Aorta (tissue), 5 donors: ENCODE measurements at regions not wholly inside any gene's neighbourhood (a gene's known extent, or its start where the extent isn't known, plus 50 kb on each side); places are given as distances from the start of the nearest gene placed in this dataset.

ENCODE experiments used
- ATAC-seq: fragments of 200-7000 bp; cut with Tn5 transposase; one replicate; pipeline ENCODE4 v1.9.1; 2022; ENCODE audit warnings: moderate library complexity; ENCODE audit not compliant: low FRiP score
- DNase-seq, 2 donors: peaks; one replicate each; pipeline ENCODE4 v3.0.0-alpha.2; 2020
- H3K27ac ChIP-seq, 2 donors: one replicate each; pipeline ENCODE4 v1.5.1; 2013; ENCODE audit warnings: low read length in 2 of 2, mild to moderate bottlenecking in 2 of 2, moderate library complexity in 2 of 2, control low read depth in 1 of 2, inconsistent platforms in 1 of 2, low read depth in 1 of 2
- H3K27me3 ChIP-seq, 2 donors: one replicate each; pipeline ENCODE4 v1.6.1; 2013; ENCODE audit warnings: control low read depth in 1 of 2, low read length in 1 of 2, mild to moderate bottlenecking in 1 of 2, moderate library complexity in 1 of 2; ENCODE audit not compliant: insufficient read depth in 2 of 2, control insufficient read depth in 1 of 2
- H3K36me3 ChIP-seq, 2 donors: one replicate each; pipeline ENCODE4 v1.6.1; 2013; ENCODE audit warnings: control low read depth in 1 of 2, low read length in 1 of 2, mild to moderate bottlenecking in 1 of 2; ENCODE audit not compliant: insufficient read depth in 2 of 2, control insufficient read depth in 1 of 2
- H3K4me1 ChIP-seq, 2 donors: one replicate each; pipeline ENCODE4 v1.6.1; 2013; ENCODE audit warnings: low read length in 2 of 2, control low read depth in 1 of 2, mild to moderate bottlenecking in 1 of 2, moderate library complexity in 1 of 2; ENCODE audit not compliant: insufficient read depth in 2 of 2, control insufficient read depth in 1 of 2
- H3K4me3 ChIP-seq, 2 donors: one replicate each; pipeline ENCODE4 v1.5.1; 2013; ENCODE audit warnings: low read length in 2 of 2, control low read depth in 1 of 2, mild to moderate bottlenecking in 1 of 2
- H3K9me3 ChIP-seq: one replicate; pipeline ENCODE4 v1.6.1; 2013; ENCODE audit warnings: mild to moderate bottlenecking, low read length; ENCODE audit not compliant: control insufficient read depth
- WGBS, 2 donors: extraction: QIAGEN DNeasy Blood & Tissue Kit; methylation state at CpG; one replicate each; pipeline ENCODE4 v1.1.7; 2013; 5-methylcytosine and 5-hydroxymethylcytosine counted together
- intact Hi-C, 2 donors: fragments of 100-400 bp; cut with DNase I; formaldehyde crosslinking; loops; one replicate each; pipeline versions ENCODE4 v1.14.2 to v1.15.0; 2022
- donor health status: healthy with polysubstance abuse.
- donor health status: Bipolar disorder and iron deficiency.
- donor health status: DM: no; HTN: no; CAD: no.
- donor health status: DM: no; HTN: no; CAD: no.
- donor health status: DM: yes; HTN: yes; CAD: no.

- Histone ChIP-seq H3K27me3 (no peaks in the 10 kb centered on the region), H3K4me3 (no peak overlapping the region), H3K9me3 (peaks cover 3% of the 10 kb centered on the region), H3K4me1 (no peaks in the 10 kb centered on the region), H3K27ac (no peak overlapping the region), H3K36me3 (no peaks in the 10 kb centered on the region)
- ATAC-seq (no peak), DNase-seq (no peak)
- 82 to 86% methylated on average over 2 of the region's 2 CpGs for WGBS, 2 donors
- intact Hi-C loops: no loop called here
These were observed 798.8 kb downstream of the SLC16A7 start for GRCh38 chr12:60394665-60395064.

- DNase-seq: no peak
- H3K36me3 ChIP-seq: no peaks in the 10 kb centered on the region
- intact Hi-C loops: no loop called here
- WGBS, 2 donors: 77 to 90% methylated on average over 1 of the region's 1 CpG
- no peak overlapping the region for H3K4me3 ChIP-seq
- H3K27ac ChIP-seq: no peak overlapping the region
- no peak for ATAC-seq
- no peaks in the 10 kb centered on the region for H3K4me1 ChIP-seq
- no peaks in the 10 kb centered on the region for H3K9me3 ChIP-seq
- no peaks in the 10 kb centered on the region for H3K27me3 ChIP-seq
These were observed 802.7 kb downstream of the SLC16A7 start for GRCh38 chr12:60398547-60398946.

GRCh38 chr12:60399064-60399463, 803.2 kb downstream of the SLC16A7 start:
- no peaks in the 10 kb centered on the region for H3K36me3 ChIP-seq
- WGBS, 2 donors: 79% methylated on average over 5 of the region's 5 CpGs
- no peak overlapping the region for H3K4me3 ChIP-seq
- H3K27ac ChIP-seq: no peak overlapping the region
- intact Hi-C loops: no loop called here
- ATAC-seq: no peak
- H3K9me3 ChIP-seq: no peaks in the 10 kb centered on the region
- H3K4me1 ChIP-seq: no peaks in the 10 kb centered on the region
- H3K27me3 ChIP-seq: no peaks in the 10 kb centered on the region
- no peak for DNase-seq

GRCh38 chr12:60402996-60403395, 807.2 kb downstream of the SLC16A7 start:
- H3K36me3 ChIP-seq: no peaks in the 10 kb centered on the region
- ATAC-seq: no peak
- no peak for DNase-seq
- WGBS, 2 donors: 84 to 85% methylated on average over 3 of the region's 3 CpGs
- H3K4me3 ChIP-seq: no peak overlapping the region
- no peaks in the 10 kb centered on the region for H3K27me3 ChIP-seq
- no peaks in the 10 kb centered on the region for H3K4me1 ChIP-seq
- H3K9me3 ChIP-seq: no peaks in the 10 kb centered on the region
- no peak overlapping the region for H3K27ac ChIP-seq
- intact Hi-C loops: no loop called here

GRCh38 chr12:60415351-60415750, 819.5 kb downstream of the SLC16A7 start:
- H3K9me3 ChIP-seq: peaks cover 3% of the 10 kb centered on the region
- intact Hi-C loops: no loop called here
- no peaks in the 10 kb centered on the region for H3K36me3 ChIP-seq
- H3K4me1 ChIP-seq: no peaks in the 10 kb centered on the region
- H3K4me3 ChIP-seq: no peak overlapping the region
- WGBS, 2 donors: 45 to 65% methylated on average over 1 of the region's 1 CpG
- H3K27me3 ChIP-seq: peaks cover 0 to 2% of the 10 kb centered on the region in 2 donors
- H3K27ac ChIP-seq: no peak overlapping the region
- ATAC-seq (no peak), DNase-seq (no peak)

- DNase-seq: no peak
- peaks cover 0 to 2% of the 10 kb centered on the region in 2 donors for H3K27me3 ChIP-seq
- H3K9me3 ChIP-seq: peaks cover 3% of the 10 kb centered on the region
- 62 to 74% methylated on average over 2 of the region's 2 CpGs for WGBS, 2 donors
- no peak overlapping the region for H3K27ac ChIP-seq
- ATAC-seq: no peak
- intact Hi-C loops: no loop called here
- H3K4me3 ChIP-seq: no peak overlapping the region
- no peaks in the 10 kb centered on the region for H3K4me1 ChIP-seq
- no peaks in the 10 kb centered on the region for H3K36me3 ChIP-seq
These were observed 824.2 kb downstream of the SLC16A7 start for GRCh38 chr12:60419986-60420385.

- Histone ChIP-seq H3K27ac (no peak overlapping the region), H3K9me3 (peaks cover 2% of the 10 kb centered on the region), H3K4me1 (no peaks in the 10 kb centered on the region), H3K36me3 (no peaks in the 10 kb centered on the region), H3K27me3 (peaks cover 0 to 2% of the 10 kb centered on the region in 2 donors), H3K4me3 (no peak overlapping the region)
- intact Hi-C loops: no loop called here
- no peak for ATAC-seq
- WGBS, 2 donors: 94 to 100% methylated on average over 1 of the region's 1 CpG
- no peak for DNase-seq
These were observed 825.9 kb downstream of the SLC16A7 start for GRCh38 chr12:60421741-60422140.

GRCh38 chr12:60437297-60437696, 841.5 kb downstream of the SLC16A7 start:
- H3K9me3 ChIP-seq: no peaks in the 10 kb centered on the region
- no peaks in the 10 kb centered on the region for H3K36me3 ChIP-seq
- ATAC-seq: no peak
- no peaks in the 10 kb centered on the region for H3K27me3 ChIP-seq
- no peak for DNase-seq
- WGBS, 2 donors: 93 to 94% methylated on average over 1 of the region's 1 CpG
- intact Hi-C loops: no loop called here
- no peak overlapping the region for H3K4me3 ChIP-seq
- no peak overlapping the region for H3K27ac ChIP-seq
- H3K4me1 ChIP-seq: no peaks in the 10 kb centered on the region

- WGBS, 2 donors: 78 to 81% methylated on average over 4 of the region's 4 CpGs
- H3K27me3 ChIP-seq: no peaks in the 10 kb centered on the region
- DNase-seq (no peak), ATAC-seq (no peak)
- intact Hi-C loops: no loop called here
- H3K9me3 ChIP-seq: no peaks in the 10 kb centered on the region
- H3K4me3 ChIP-seq: no peak overlapping the region
- no peak overlapping the region for H3K27ac ChIP-seq
- H3K36me3 ChIP-seq: no peaks in the 10 kb centered on the region
- H3K4me1 ChIP-seq: no peaks in the 10 kb centered on the region
These were observed 845.7 kb downstream of the SLC16A7 start for GRCh38 chr12:60441577-60441976.
